ENCODE measurements at regions not wholly inside any gene's neighbourhood (a gene's known extent, or its start where the extent isn't known, plus 50 kb on each side); places are given as distances from the start of the nearest gene placed in this dataset.
A peak's percentile ranks its signal among the peaks of the same experiment; 100 is the strongest.
"Not testable (repeated sequence)": the region's sequence is repeated elsewhere in the genome, so short reads cannot be mapped to it uniquely, and the experiment has no call there.

DNA sequence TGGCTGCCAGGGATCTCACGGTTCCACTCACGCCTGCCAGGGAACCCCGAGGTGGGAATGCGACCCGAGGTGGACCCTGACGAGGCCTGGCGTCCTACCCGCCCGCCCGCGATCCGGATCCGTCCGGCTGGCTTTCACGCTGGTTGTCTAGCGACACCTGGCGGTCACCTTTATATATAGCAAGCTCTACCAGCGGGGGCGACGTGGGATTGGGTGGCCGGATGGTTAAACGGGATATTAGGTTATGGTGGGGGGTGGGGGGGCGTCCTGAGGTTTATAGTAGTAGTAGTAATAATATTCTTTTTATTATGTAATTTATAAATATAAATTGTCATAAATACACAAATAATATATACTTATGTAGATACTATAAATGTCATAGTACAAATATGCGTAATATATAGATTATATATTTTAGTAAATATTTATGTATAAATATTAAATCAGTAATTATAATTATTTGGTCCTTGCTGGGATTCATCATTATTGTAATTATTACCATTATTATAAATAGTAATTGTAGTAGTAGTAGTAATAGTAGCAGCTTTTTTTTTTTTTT lies 136.9 kb downstream of the KCNJ12 start:
- H3K36me3 ChIP-seq: no peaks in the 10 kb centered on the region
- in situ Hi-C loops (cut with MboI; ENCODE audit: low pct_ligation_motif_present in 1 of 4, low pct_unique_long_range_greater_than_20kb in 1 of 4, low sequenced_read_pairs in 3 of 4): loop anchor here (5.0 to 25.0 kb wide), 6 partner anchors 51 to 401 kb away; partner anchors contain the start of genes DHRS7B (in 1 of the 4) and NATD1 (in 1 of the 4)
- 5 to 36% methylated on average over 2 to 19 of the region's 24 CpGs for WGBS, 2 donors (ENCODE audit: low coverage in 1 of 2)
- intact Hi-C loops (cut with DNase I; ENCODE audit: low total_unique reads): loop anchor here (2.0 to 10.0 kb wide), 2 partner anchors 54 to 228 kb away; partner anchors contain the start of gene MAP2K3
- H3K4me1 ChIP-seq: peaks cover 0 to 20% (median 4%) of the 10 kb centered on the region in 4 donors
- H3K9me3 ChIP-seq: no peaks in the 10 kb centered on the region
- H3K27me3 ChIP-seq: peaks cover 7% of the 10 kb centered on the region
- H3K27ac ChIP-seq: no peak overlapping the region
- H3K4me3 ChIP-seq: peak overlapping the region in 1 of 4 donors; percentile 25
- TF ChIP-seq, protein P1, sequence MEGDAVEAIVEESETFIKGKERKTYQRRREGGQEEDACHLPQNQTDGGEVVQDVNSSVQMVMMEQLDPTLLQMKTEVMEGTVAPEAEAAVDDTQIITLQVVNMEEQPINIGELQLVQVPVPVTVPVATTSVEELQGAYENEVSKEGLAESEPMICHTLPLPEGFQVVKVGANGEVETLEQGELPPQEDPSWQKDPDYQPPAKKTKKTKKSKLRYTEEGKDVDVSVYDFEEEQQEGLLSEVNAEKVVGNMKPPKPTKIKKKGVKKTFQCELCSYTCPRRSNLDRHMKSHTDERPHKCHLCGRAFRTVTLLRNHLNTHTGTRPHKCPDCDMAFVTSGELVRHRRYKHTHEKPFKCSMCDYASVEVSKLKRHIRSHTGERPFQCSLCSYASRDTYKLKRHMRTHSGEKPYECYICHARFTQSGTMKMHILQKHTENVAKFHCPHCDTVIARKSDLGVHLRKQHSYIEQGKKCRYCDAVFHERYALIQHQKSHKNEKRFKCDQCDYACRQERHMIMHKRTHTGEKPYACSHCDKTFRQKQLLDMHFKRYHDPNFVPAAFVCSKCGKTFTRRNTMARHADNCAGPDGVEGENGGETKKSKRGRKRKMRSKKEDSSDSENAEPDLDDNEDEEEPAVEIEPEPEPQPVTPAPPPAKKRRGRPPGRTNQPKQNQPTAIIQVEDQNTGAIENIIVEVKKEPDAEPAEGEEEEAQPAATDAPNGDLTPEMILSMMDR (IDR thresholded peaks at IDR 0.05): peak; percentile 71 to 84 (median 80)
- no peak for TF ChIP-seq POLR2A (IDR thresholded peaks at IDR 0.05)
- TF ChIP-seq POLR2AphosphoS5 (IDR thresholded peaks at IDR 0.05): no peak
- no peak for TF ChIP-seq EP300 (IDR thresholded peaks at IDR 0.05; ENCODE audit: low read depth)
- DNase-seq: peak; percentile 77

DNA sequence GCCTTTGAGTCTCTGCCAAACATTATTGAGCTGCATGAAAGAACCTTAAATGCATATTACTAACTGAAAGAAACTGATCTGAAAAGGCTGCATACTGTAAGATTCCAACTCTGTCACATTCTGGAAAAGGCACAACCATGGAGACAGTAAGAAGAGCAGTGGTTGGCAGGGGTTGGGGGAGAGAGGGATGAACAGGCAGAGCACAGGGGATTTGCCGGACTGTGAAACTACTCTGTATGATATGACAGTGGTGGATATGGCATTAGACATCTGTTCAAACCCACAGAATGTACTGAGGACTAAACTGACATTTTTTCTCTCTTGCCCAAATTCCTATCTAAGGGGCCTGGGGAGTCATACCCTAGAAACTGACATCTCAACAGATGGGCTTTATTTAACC lies 138.4 kb downstream of the KCNJ12 start:
- peaks cover 0 to 20% (median 4%) of the 10 kb centered on the region in 4 donors for H3K4me1 ChIP-seq
- in situ Hi-C loops (cut with MboI; ENCODE audit: low pct_ligation_motif_present in 1 of 4, low pct_unique_long_range_greater_than_20kb in 1 of 4, low sequenced_read_pairs in 3 of 4): loop anchor here (5.0 to 25.0 kb wide), 6 partner anchors 52 to 402 kb away; partner anchors contain the start of genes DHRS7B (in 1 of the 4) and NATD1 (in 1 of the 4)
- DNase-seq, H3K27ac ChIP-seq, H3K36me3 ChIP-seq, H3K9me3 ChIP-seq, H3K4me3 ChIP-seq, H3K27me3 ChIP-seq: not testable (repeated sequence)
- intact Hi-C loops (cut with DNase I; ENCODE audit: low total_unique reads): loop anchor here (2.0 to 10.0 kb wide), 2 partner anchors 230 to 394 kb away; partner anchors contain the start of gene MAP2K3
- WGBS, 2 donors (ENCODE audit: low coverage in 1 of 2): 83% methylated on average over 1 of the region's 1 CpG; no CpG with 5 or more reads in 1 of the 2 donors

DNA sequence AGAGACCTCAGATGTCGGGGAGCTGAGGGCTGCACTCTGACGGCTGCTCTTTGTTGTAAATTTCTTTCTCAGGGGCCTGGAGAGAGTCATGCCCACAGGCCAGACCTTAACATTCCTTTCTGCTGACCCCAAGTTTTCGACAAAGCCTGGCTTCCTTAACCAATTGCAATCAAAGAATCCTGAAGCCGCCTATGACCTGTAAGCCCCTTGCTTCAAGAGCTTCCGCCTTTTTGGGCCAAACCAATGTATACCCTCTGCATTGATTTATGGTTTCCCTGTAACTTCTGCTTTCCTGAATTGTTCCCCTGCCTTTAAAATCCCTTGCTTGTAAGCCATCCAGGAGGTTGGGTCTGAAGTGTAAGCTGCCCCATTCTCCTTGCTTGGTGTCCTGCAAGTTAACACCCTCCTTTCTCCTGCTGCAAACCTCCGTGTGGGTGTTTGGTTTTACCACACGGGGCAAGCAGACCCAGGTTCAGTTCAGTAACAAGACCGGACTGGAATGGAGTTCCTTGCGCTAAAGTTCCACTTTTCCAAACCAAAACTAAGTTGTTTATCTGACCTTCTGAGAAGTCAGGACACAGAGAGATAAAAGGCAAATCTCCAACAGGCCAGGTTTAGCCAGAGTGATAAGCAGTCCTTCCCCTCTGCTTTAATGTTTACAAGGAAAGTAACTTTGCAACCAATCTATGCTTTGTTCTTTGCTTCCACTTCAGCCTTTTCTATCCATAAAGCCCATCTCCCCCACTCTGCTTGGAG lies 141.6 kb downstream of the KCNJ12 start:
- no peaks in the 10 kb centered on the region for H3K27me3 ChIP-seq
- DNase-seq: no peak
- intact Hi-C loops (cut with DNase I; ENCODE audit: low total_unique reads): loop anchor here (10.0 kb wide), 1 partner anchor 233 kb away; the partner anchor contains the start of gene MAP2K3
- in situ Hi-C loops (cut with MboI; ENCODE audit: low pct_ligation_motif_present in 1 of 4, low pct_unique_long_range_greater_than_20kb in 1 of 4, low sequenced_read_pairs in 3 of 4): loop anchor here (10.0 to 25.0 kb wide), 5 partner anchors 63 to 405 kb away; partner anchors contain the start of genes DHRS7B (in 1 of the 4) and NATD1 (in 1 of the 4)
- no peak overlapping the region for H3K27ac ChIP-seq
- WGBS, 2 donors (ENCODE audit: low coverage in 1 of 2): 71% methylated on average over 1 to 9 of the region's 9 CpGs
- H3K4me1 ChIP-seq: peaks cover 0 to 2% (median 0%) of the 10 kb centered on the region in 4 donors
- no peaks in the 10 kb centered on the region for H3K9me3 ChIP-seq
- H3K36me3 ChIP-seq: no peaks in the 10 kb centered on the region
- TF ChIP-seq POLR2A (IDR thresholded peaks at IDR 0.05) (no peak), POLR2AphosphoS5 (IDR thresholded peaks at IDR 0.05) (no peak), EP300 (IDR thresholded peaks at IDR 0.05; ENCODE audit: low read depth) (no peak)
- TF ChIP-seq, protein P1 (IDR thresholded peaks at IDR 0.05): no peak
- no peak overlapping the region for H3K4me3 ChIP-seq

DNA sequence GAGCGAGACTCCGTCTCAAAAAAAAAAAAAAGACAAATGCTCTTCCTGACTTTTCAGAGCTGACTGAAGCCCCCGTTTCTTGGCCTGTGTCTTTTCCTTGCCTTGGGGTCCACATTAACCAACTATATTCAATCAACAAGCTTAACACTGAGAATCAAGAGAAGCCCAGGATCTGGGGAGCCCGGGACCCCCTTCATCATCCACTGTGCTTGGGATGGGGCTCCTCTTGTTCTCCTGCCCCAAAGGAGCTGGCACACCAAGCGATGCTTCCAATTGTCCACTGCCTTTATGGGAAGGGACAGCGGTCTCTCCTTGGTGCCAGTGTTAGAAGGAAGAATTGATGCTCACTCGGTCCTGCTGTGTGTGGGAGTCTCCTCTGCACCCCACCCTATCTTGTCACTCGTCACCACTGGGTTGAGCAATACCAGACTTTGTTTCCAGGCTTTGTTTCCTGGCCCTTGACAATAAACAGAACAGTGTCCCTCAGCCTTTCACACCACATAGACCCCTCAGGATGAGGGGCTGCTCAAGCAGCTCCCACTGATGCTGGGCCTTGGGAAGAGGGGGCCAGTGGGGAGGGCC lies 146.7 kb downstream of the KCNJ12 start:
- in situ Hi-C loops (cut with MboI; ENCODE audit: low pct_ligation_motif_present in 1 of 4, low pct_unique_long_range_greater_than_20kb in 1 of 4, low sequenced_read_pairs in 3 of 4): loop anchor here (25.0 kb wide), 3 partner anchors 211 to 411 kb away; partner anchors contain the start of gene NATD1 (in 1 of the 4)
- no peaks in the 10 kb centered on the region for H3K4me1 ChIP-seq
- TF ChIP-seq EP300 (IDR thresholded peaks at IDR 0.05; ENCODE audit: low read depth): no peak
- TF ChIP-seq POLR2A (IDR thresholded peaks at IDR 0.05): no peak
- no peak for TF ChIP-seq POLR2AphosphoS5 (IDR thresholded peaks at IDR 0.05)
- TF ChIP-seq, protein P1 (IDR thresholded peaks at IDR 0.05): no peak
- H3K27me3 ChIP-seq: no peaks in the 10 kb centered on the region
- 86 to 95% methylated on average over 4 to 8 of the region's 8 CpGs for WGBS, 2 donors (ENCODE audit: low coverage in 1 of 2)
- no peak overlapping the region for H3K4me3 ChIP-seq
- no peak for DNase-seq
- intact Hi-C loops (cut with DNase I; ENCODE audit: low total_unique reads): no loop called here
- no peaks in the 10 kb centered on the region for H3K36me3 ChIP-seq
- H3K9me3 ChIP-seq: no peaks in the 10 kb centered on the region
- no peak overlapping the region for H3K27ac ChIP-seq
